Tibial nerve (tissue), 4 donors: ENCODE measurements at regions not wholly inside any gene's neighbourhood (a gene's known extent, or its start where the extent isn't known, plus 50 kb on each side); places are given as distances from the start of the nearest gene placed in this dataset.

ENCODE experiments used
- DNase-seq, 2 donors: peaks; one replicate each; pipeline ENCODE4 v3.0.0-alpha.2; 2019; ENCODE audit warnings: low spot score in 2 of 2
- H3K27ac ChIP-seq, 4 donors: fragments of 200-600 bp; sonication (generic) in 3 of 4; one replicate each; pipeline ENCODE4 v1.5.1; 2017 to 2019; ENCODE audit warnings: mild to moderate bottlenecking in 1 of 4
- H3K27me3 ChIP-seq, 2 donors: fragments of 200-600 bp; sonication (generic) in 1 of 2; one replicate each; pipeline versions ENCODE4 v1.5.1 to v1.6.0; 2017 to 2019
- H3K36me3 ChIP-seq, 3 donors: fragments of 200-600 bp; sonication (generic); one replicate each; pipeline ENCODE4 v1.5.1; 2018 to 2019
- H3K4me1 ChIP-seq, 4 donors: fragments of 200-600 bp; sonication (generic) in 3 of 4; one replicate each; pipeline ENCODE4 v1.5.1; 2017 to 2019
- H3K4me3 ChIP-seq, 4 donors: fragments of 200-600 bp; sonication (generic) in 3 of 4; one replicate each; pipeline ENCODE4 v1.5.1; 2017 to 2019; ENCODE audit warnings: mild to moderate bottlenecking in 1 of 4, moderate library complexity in 1 of 4
- H3K9me3 ChIP-seq, 4 donors: fragments of 200-600 bp; sonication (generic) in 3 of 4; one replicate each; pipeline ENCODE4 v1.5.1; 2017 to 2019
- EP300 ChIP-seq, 2 donors: sonication (generic); formaldehyde crosslinking; IDR thresholded peaks; one replicate each; pipeline ENCODE4 v1.6.1; 2017; ENCODE audit warnings: antibody characterized with exemption in 2 of 2, mild to moderate bottlenecking in 1 of 2
- POLR2A ChIP-seq, 2 donors: fragments of 450-650 bp; IDR thresholded peaks; one replicate each; pipeline ENCODE4 v1.6.1; 2017; ENCODE audit warnings: antibody characterized with exemption in 2 of 2, mild to moderate bottlenecking in 2 of 2, moderate library complexity in 2 of 2
- WGBS, 2 donors: methylation state at CpG; one replicate each; pipeline ENCODE4 v1.1.5; 2018; 5-methylcytosine and 5-hydroxymethylcytosine counted together
- TF ChIP-seq, protein P1 (sequence below), 5 experiments: fragments of 200-600 bp in 3 of 5; fragments of 450-650 bp in 2 of 5; sonication (generic) in 3 of 5; IDR thresholded peaks; one replicate each; pipeline ENCODE4 v1.5.1; 2016 to 2019; ENCODE audit warnings: antibody characterized with exemption in 5 of 5, mild to moderate bottlenecking in 3 of 5, moderate library complexity in 2 of 5

DNA sequence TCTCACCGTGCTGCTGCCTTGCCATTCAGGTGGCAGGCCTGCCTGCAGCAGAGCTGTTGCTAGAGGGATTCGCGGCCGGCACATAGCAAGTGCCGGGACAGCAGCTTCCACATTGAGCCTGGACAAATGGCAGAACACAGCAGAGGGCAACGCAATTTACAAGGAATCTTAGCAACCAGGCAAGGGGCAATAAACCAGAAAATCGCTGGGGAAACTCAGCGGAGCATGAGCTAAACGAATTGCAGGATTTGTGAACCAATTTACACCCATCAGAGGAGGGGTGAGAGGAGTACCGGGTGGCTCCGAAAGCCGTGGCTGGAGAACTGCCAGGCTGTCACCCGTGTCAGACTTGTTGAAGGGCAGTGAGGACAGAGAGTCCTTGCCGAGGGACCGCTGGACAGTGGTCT is 58.6 kb upstream of the LOXL4 start:
- H3K27me3 ChIP-seq = no peaks in the 10 kb centered on the region
- DNase-seq = no peak
- H3K27ac ChIP-seq = no peak overlapping the region
- TF ChIP-seq POLR2A (IDR thresholded peaks at IDR 0.05) (no peak), EP300 (IDR thresholded peaks at IDR 0.05) (no peak)
- TF ChIP-seq, protein P1, sequence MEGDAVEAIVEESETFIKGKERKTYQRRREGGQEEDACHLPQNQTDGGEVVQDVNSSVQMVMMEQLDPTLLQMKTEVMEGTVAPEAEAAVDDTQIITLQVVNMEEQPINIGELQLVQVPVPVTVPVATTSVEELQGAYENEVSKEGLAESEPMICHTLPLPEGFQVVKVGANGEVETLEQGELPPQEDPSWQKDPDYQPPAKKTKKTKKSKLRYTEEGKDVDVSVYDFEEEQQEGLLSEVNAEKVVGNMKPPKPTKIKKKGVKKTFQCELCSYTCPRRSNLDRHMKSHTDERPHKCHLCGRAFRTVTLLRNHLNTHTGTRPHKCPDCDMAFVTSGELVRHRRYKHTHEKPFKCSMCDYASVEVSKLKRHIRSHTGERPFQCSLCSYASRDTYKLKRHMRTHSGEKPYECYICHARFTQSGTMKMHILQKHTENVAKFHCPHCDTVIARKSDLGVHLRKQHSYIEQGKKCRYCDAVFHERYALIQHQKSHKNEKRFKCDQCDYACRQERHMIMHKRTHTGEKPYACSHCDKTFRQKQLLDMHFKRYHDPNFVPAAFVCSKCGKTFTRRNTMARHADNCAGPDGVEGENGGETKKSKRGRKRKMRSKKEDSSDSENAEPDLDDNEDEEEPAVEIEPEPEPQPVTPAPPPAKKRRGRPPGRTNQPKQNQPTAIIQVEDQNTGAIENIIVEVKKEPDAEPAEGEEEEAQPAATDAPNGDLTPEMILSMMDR (IDR thresholded peaks at IDR 0.05) = no peak
- no peaks in the 10 kb centered on the region for H3K4me1 ChIP-seq
- no peak overlapping the region for H3K4me3 ChIP-seq
- no peaks in the 10 kb centered on the region for H3K9me3 ChIP-seq
- 20 to 27% methylated on average over 15 of the region's 15 CpGs for WGBS, 2 donors
- H3K36me3 ChIP-seq = no peaks in the 10 kb centered on the region

DNA sequence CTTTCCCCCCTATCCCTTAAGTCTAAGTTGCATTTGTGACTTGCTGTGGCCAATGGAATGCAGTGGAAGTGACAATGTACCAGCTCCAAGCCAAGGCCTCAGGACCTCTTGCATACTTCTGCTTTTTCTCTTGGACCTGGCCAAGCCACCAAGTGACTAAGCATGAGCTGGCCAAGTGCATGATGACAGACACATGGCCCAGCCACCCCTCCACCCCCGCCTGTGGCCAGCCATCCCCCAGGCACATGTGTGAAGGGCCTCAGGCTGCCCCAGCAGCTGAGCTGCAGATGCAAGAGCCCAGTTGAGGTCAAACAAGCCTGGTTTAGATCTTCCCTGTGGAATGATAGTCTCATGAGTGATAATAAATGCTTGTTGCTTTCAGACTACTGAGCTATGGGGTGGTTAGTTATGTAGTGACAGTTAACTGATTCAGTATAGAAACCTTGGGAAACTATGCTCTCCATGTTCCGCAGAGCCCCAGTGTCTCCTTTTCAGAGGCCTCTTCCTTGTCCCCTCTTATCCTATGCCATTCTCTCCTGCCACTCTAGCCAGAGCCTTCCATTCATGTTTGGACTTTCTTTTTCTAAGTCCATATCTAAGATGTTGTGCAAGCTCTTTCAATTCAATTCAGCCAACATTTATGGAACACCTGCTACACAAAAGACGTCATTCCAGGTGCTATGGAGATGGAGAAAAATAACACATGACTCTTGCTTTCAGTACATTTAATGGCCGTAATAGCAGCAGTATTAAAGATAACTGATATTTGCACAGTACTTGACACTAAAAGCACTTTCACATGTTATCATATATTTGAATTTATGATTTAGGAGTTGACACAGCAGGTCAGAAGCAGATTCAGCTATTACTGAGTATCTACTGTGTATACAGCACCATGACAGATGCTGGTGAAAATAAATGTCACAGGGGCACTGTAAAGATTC is 55.5 kb upstream of the LOXL4 start:
- Histone ChIP-seq H3K36me3 (no peaks in the 10 kb centered on the region), H3K4me1 (no peaks in the 10 kb centered on the region), H3K9me3 (no peaks in the 10 kb centered on the region), H3K27ac (no peak overlapping the region), H3K4me3 (no peak overlapping the region), H3K27me3 (no peaks in the 10 kb centered on the region)
- TF ChIP-seq, protein P1 (IDR thresholded peaks at IDR 0.05) = no peak
- TF ChIP-seq POLR2A (IDR thresholded peaks at IDR 0.05) (no peak), EP300 (IDR thresholded peaks at IDR 0.05) (peak in 1 of 2 donors; percentile 47)
- 53 to 57% methylated on average over 4 of the region's 4 CpGs for WGBS, 2 donors
- DNase-seq = peak; percentile 32 to 37

DNA sequence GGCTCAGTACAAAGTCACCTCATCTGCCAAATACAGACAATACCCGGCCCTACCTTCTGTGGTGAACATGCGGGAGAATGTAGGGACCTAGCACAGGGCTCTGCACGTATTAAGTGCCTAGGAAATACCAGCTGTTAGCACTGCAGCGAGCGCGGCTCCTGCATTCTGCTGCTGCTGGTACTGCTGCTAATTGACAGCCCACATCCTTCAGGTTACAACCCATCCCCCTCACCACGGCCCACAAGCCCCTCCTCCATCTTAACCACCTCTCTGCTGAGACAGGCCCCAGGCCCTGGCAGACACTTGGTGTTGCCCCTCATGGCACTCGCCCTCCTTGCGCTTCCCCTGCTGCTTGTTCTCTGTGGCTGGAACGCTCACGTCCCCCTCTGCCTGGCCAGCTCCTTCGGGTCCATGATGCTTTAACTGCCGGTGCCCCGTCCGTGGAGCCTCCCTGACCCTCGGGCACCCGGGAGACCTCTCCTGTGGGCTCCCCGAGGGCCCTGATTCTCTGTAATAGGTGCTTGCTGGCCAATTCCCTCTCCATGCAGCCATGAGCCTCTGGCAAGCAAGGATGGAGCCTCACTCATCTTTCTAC is 53.3 kb upstream of the LOXL4 start:
- 80 to 81% methylated on average over 18 of the region's 18 CpGs for WGBS, 2 donors
- no peak for DNase-seq
- TF ChIP-seq, protein P1 (IDR thresholded peaks at IDR 0.05) = no peak
- TF ChIP-seq EP300 (IDR thresholded peaks at IDR 0.05) (no peak), POLR2A (IDR thresholded peaks at IDR 0.05) (no peak)

DNA sequence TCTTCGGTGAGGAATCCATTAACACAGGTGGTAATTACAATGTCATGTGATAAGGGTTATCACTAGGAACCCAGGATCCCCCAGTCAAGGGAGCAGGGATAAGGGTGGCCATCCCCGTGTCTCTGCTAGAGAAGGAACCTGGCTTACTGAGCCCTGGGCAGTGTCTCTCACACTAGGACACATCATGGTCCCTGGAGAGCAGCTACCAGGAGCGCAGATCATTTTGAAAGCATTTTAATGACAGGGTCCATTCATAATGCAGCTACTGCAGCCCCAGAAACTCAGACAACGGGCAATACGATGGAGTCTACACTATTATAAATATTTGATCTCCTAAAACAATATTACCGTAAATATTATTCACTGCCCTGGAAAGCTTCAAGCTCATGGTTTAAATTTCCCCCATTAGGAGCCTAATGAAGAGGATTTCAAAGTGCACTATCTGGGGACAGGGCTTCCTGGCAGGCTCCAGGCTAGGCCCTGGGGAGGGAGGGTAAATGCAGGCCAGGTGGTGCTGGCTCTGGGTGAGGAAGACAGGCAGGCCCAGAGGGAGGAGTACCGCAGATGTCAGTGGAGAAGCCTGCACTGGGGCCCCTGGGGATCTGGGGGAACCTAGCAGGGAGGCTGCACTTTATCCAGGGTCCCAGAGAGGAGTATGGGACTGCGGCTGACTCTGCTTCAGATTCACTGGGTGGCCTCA is 52.6 kb upstream of the LOXL4 start:
- Histone ChIP-seq H3K4me3 (no peak overlapping the region), H3K27me3 (no peaks in the 10 kb centered on the region), H3K36me3 (no peaks in the 10 kb centered on the region), H3K4me1 (peaks cover 0 to 15% (median 0%) of the 10 kb centered on the region in 4 donors), H3K9me3 (no peaks in the 10 kb centered on the region), H3K27ac (no peak overlapping the region)
- TF ChIP-seq POLR2A (IDR thresholded peaks at IDR 0.05) (no peak), EP300 (IDR thresholded peaks at IDR 0.05) (no peak)
- TF ChIP-seq, protein P1 (IDR thresholded peaks at IDR 0.05) = no peak
- DNase-seq = no peak
- WGBS, 2 donors = 69 to 75% methylated on average over 8 of the region's 8 CpGs

More for the DNA sequence above, 53.3 kb upstream of the LOXL4 start:
- Histone ChIP-seq H3K4me3 (no peak overlapping the region), H3K27me3 (no peaks in the 10 kb centered on the region), H3K36me3 (no peaks in the 10 kb centered on the region), H3K4me1 (peaks cover 0 to 9% (median 0%) of the 10 kb centered on the region in 4 donors), H3K9me3 (no peaks in the 10 kb centered on the region), H3K27ac (no peak overlapping the region)
